HG02870 (cell line): ENCODE measurements at regions not wholly inside any gene's neighbourhood (a gene's known extent, or its start where the extent isn't known, plus 50 kb on each side); places are given as distances from the start of the nearest gene placed in this dataset.

Source experiments
- ATAC-seq: cut with Tn5 transposase; IDR thresholded peaks from one replicate; pipeline ENCODE4 v1.9.1; 2021; ENCODE audit warnings: mild to moderate bottlenecking, moderate library complexity; ENCODE audit not compliant: unreplicated experiment

GRCh38 chr1:95966866-95967265, 732.9 kb downstream of the RWDD3 start:
- ATAC-seq: no peak

GRCh38 chr1:95974586-95974985, 740.6 kb downstream of the RWDD3 start:
- ATAC-seq: no peak

GRCh38 chr1:95982711-95983110, 738.9 kb upstream of the PTBP2 start:
- ATAC-seq: no peak

- ATAC-seq: no peak
Observed at GRCh38 chr1:95983831-95984230, 737.8 kb upstream of the PTBP2 start.

- ATAC-seq: no peak
Observed at GRCh38 chr1:95984798-95985374, 736.7 kb upstream of the PTBP2 start.

GRCh38 chr1:95990033-95990432, 731.6 kb upstream of the PTBP2 start:
- no peak for ATAC-seq

GRCh38 chr1:95991787-95992520, 729.6 kb upstream of the PTBP2 start:
- ATAC-seq: no peak

- no peak for ATAC-seq
Observed at GRCh38 chr1:95994643-95995042, 726.9 kb upstream of the PTBP2 start.

GRCh38 chr1:96002201-96002600, 719.4 kb upstream of the PTBP2 start:
- ATAC-seq: no peak

- ATAC-seq: no peak
Observed at GRCh38 chr1:96002969-96003964, 718.3 kb upstream of the PTBP2 start.

GRCh38 chr1:96009831-96010434, 711.7 kb upstream of the PTBP2 start:
- no peak for ATAC-seq

- no peak for ATAC-seq
Observed at GRCh38 chr1:96011606-96012005, 710.0 kb upstream of the PTBP2 start.

- no peak for ATAC-seq
Observed at GRCh38 chr1:96016219-96016618, 705.4 kb upstream of the PTBP2 start.

GRCh38 chr1:96020378-96020777, 701.2 kb upstream of the PTBP2 start:
- ATAC-seq: no peak

GRCh38 chr1:96025062-96025461, 696.5 kb upstream of the PTBP2 start:
- ATAC-seq: no peak

- no peak for ATAC-seq
Observed at GRCh38 chr1:96028071-96028470, 693.5 kb upstream of the PTBP2 start.

GRCh38 chr1:96030312-96030711, 691.3 kb upstream of the PTBP2 start:
- ATAC-seq: no peak

- no peak for ATAC-seq
Observed at GRCh38 chr1:96034006-96034405, 687.6 kb upstream of the PTBP2 start.

- no peak for ATAC-seq
Observed at GRCh38 chr1:96036763-96037162, 684.8 kb upstream of the PTBP2 start.

GRCh38 chr1:96038636-96039035, 682.9 kb upstream of the PTBP2 start:
- no peak for ATAC-seq

- ATAC-seq: no peak
Observed at GRCh38 chr1:96039910-96040309, 681.7 kb upstream of the PTBP2 start.
